Right lobe of liver (tissue), 4 donors: ENCODE measurements at regions not wholly inside any gene's neighbourhood (a gene's known extent, or its start where the extent isn't known, plus 50 kb on each side); places are given as distances from the start of the nearest gene placed in this dataset.

ENCODE experiments used
- POLR2A ChIP-seq: fragments of 450-650 bp; IDR thresholded peaks from one replicate; pipeline ENCODE4 v1.6.1; 2017; ENCODE audit warnings: antibody characterized with exemption, mild to moderate bottlenecking
- TF ChIP-seq, protein P1 (sequence below), 4 donors: fragments of 200-600 bp in 3 of 4; fragments of 450-650 bp in 1 of 4; IDR thresholded peaks; one replicate each; pipeline versions ENCODE4 v1.5.1 to v1.8.0; 2016 to 2022; ENCODE audit warnings: antibody characterized with exemption in 4 of 4, mild to moderate bottlenecking in 2 of 4
- donor health status: DM: no; HTN: no; CAD: no.
- donor health status: DM: no; HTN: no; CAD: no.
- donor health status: DM: no; HTN: yes; CAD: no.

DNA sequence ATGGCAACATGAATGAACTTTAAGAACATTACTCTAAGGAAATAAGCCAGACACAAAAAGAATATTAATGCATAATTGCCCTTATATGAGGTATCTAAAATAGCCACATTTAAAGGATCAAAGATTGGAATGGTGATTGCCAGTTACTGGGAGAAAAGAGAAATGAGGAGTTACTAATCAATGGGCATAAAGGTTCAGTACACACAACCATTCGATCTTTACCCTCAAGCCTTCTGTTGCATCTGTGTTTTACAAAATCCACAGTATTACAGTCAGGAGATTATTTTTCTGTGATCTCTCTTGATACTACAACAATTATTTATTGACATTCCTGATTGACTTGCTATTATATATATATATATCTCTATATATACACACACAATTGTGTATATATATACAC is 310.0 kb upstream of the SLITRK5 start:
- TF ChIP-seq, protein P1, sequence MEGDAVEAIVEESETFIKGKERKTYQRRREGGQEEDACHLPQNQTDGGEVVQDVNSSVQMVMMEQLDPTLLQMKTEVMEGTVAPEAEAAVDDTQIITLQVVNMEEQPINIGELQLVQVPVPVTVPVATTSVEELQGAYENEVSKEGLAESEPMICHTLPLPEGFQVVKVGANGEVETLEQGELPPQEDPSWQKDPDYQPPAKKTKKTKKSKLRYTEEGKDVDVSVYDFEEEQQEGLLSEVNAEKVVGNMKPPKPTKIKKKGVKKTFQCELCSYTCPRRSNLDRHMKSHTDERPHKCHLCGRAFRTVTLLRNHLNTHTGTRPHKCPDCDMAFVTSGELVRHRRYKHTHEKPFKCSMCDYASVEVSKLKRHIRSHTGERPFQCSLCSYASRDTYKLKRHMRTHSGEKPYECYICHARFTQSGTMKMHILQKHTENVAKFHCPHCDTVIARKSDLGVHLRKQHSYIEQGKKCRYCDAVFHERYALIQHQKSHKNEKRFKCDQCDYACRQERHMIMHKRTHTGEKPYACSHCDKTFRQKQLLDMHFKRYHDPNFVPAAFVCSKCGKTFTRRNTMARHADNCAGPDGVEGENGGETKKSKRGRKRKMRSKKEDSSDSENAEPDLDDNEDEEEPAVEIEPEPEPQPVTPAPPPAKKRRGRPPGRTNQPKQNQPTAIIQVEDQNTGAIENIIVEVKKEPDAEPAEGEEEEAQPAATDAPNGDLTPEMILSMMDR (IDR thresholded peaks at IDR 0.05) = no peak
- TF ChIP-seq POLR2A = no peak
